Esophagus muscularis mucosa (tissue), 4 donors: ENCODE measurements at regions not wholly inside any gene's neighbourhood (a gene's known extent, or its start where the extent isn't known, plus 50 kb on each side); places are given as distances from the start of the nearest gene placed in this dataset.

ENCODE experiments used
- CTCF ChIP-seq, 3 experiments: fragments of 200-600 bp in 2 of 3; fragments of 450-650 bp in 1 of 3; sonication (generic) in 2 of 3; IDR thresholded peaks; one replicate each; pipeline ENCODE4 v1.5.1; 2017 to 2019; ENCODE audit warnings: antibody characterized with exemption in 3 of 3, mild to moderate bottlenecking in 2 of 3, moderate library complexity in 1 of 3
- EP300 ChIP-seq: sonication (generic); formaldehyde crosslinking; IDR thresholded peaks from one replicate; pipeline ENCODE4 v1.6.1; 2017; ENCODE audit warnings: antibody characterized with exemption
- POLR2A ChIP-seq: fragments of 450-650 bp; IDR thresholded peaks from one replicate; pipeline ENCODE4 v1.6.1; 2017; ENCODE audit warnings: antibody characterized with exemption, moderate library complexity, mild to moderate bottlenecking, low read depth
- POLR2AphosphoS5 ChIP-seq, 2 donors: sonication (generic); formaldehyde crosslinking; IDR thresholded peaks; one replicate each; pipeline ENCODE4 v1.6.1; 2017; ENCODE audit warnings: antibody characterized with exemption in 2 of 2

- TF ChIP-seq CTCF (IDR thresholded peaks at IDR 0.05) (no peak), POLR2A (no peak), EP300 (no peak), POLR2AphosphoS5 (IDR thresholded peaks at IDR 0.05) (no peak)
Observed at GRCh38 chr18:61718944-61719343, 173.9 kb downstream of the RNF152 start.
